C4-2B (cell line): ENCODE measurements at regions not wholly inside any gene's neighbourhood (a gene's known extent, or its start where the extent isn't known, plus 50 kb on each side); places are given as distances from the start of the nearest gene placed in this dataset.

Experiments used
- ZFX ChIP-seq: fragments of 450-650 bp; IDR thresholded peaks from 2 replicates; pipeline ENCODE4 v1.6.1; 2017
- TF ChIP-seq, protein P1 (sequence below): fragments of 450-650 bp; conservative IDR thresholded peaks from 2 replicates; pipeline ENCODE4 v1.5.1; 2017; ENCODE audit warnings: mild to moderate bottlenecking

DNA sequence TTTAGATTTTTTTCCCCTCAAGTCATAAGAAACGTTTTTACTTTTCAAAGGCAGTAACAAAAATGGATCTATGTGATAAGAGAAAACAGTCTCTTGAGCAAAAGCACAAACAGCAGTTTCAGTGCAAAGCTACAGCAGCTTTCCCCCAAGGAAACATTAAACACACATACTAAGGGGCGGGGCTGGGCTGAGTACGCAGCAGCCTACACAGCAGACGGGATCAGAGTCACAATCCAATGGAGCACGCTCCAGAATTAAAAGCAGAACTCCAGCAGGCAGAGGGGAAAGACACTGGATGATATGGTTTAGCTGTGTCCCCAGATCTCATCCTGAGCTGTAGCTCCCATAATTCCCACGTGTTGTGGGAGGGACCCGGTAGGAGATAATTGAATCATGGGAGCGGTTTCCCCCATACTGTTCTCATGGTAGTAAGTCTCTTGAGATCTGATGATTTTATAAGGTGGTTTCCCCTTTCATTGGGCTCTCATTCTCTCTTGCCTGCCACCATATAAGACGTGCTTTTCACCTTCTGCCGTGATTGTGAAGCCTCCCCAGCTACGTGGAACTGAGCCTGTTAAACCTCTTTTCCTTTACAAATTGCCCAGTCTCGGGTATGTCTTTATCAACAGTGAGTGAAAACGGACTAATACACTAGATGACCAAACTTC lies 116.2 kb upstream of the SLCO3A1 start:
- TF ChIP-seq, protein P1, sequence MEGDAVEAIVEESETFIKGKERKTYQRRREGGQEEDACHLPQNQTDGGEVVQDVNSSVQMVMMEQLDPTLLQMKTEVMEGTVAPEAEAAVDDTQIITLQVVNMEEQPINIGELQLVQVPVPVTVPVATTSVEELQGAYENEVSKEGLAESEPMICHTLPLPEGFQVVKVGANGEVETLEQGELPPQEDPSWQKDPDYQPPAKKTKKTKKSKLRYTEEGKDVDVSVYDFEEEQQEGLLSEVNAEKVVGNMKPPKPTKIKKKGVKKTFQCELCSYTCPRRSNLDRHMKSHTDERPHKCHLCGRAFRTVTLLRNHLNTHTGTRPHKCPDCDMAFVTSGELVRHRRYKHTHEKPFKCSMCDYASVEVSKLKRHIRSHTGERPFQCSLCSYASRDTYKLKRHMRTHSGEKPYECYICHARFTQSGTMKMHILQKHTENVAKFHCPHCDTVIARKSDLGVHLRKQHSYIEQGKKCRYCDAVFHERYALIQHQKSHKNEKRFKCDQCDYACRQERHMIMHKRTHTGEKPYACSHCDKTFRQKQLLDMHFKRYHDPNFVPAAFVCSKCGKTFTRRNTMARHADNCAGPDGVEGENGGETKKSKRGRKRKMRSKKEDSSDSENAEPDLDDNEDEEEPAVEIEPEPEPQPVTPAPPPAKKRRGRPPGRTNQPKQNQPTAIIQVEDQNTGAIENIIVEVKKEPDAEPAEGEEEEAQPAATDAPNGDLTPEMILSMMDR = no peak
- TF ChIP-seq ZFX = no peak
